GM19193 (cell line): ENCODE measurements at regions not wholly inside any gene's neighbourhood (a gene's known extent, or its start where the extent isn't known, plus 50 kb on each side); places are given as distances from the start of the nearest gene placed in this dataset.

Experiments
- POLR2A ChIP-seq: IDR thresholded peaks from 4 replicates; pipeline ENCODE4 v1.6.1; 2011; ENCODE audit not compliant: insufficient read depth, insufficient read length; ENCODE audit errors: extremely low read depth

GRCh38 chr22:47613606-47614350 is 851.3 kb downstream of the TBC1D22A start:
- TF ChIP-seq POLR2A = no peak

GRCh38 chr22:47612311-47612910 is 850.0 kb downstream of the TBC1D22A start:
- TF ChIP-seq POLR2A = no peak

- no peak for TF ChIP-seq POLR2A
Observed at GRCh38 chr22:47610764-47611163, 848.3 kb downstream of the TBC1D22A start.

GRCh38 chr22:47610281-47610680 is 847.8 kb downstream of the TBC1D22A start:
- TF ChIP-seq POLR2A = no peak

GRCh38 chr22:47609653-47610052 is 847.2 kb downstream of the TBC1D22A start:
- no peak for TF ChIP-seq POLR2A

- TF ChIP-seq POLR2A = no peak
Observed at GRCh38 chr22:47608421-47608820, 846.0 kb downstream of the TBC1D22A start.

- TF ChIP-seq POLR2A = no peak
Observed at GRCh38 chr22:47607486-47607885, 845.0 kb downstream of the TBC1D22A start.

GRCh38 chr22:47606426-47606825 is 844.0 kb downstream of the TBC1D22A start:
- TF ChIP-seq POLR2A = no peak

GRCh38 chr22:47605886-47606285 is 843.4 kb downstream of the TBC1D22A start:
- no peak for TF ChIP-seq POLR2A

- no peak for TF ChIP-seq POLR2A
Observed at GRCh38 chr22:47605441-47605840, 843.0 kb downstream of the TBC1D22A start.

- no peak for TF ChIP-seq POLR2A
Observed at GRCh38 chr22:47604563-47604962, 842.1 kb downstream of the TBC1D22A start.

GRCh38 chr22:47602732-47603131 is 840.3 kb downstream of the TBC1D22A start:
- no peak for TF ChIP-seq POLR2A

- TF ChIP-seq POLR2A = no peak
Observed at GRCh38 chr22:47601666-47602065, 839.2 kb downstream of the TBC1D22A start.

GRCh38 chr22:47600791-47601625 is 838.6 kb downstream of the TBC1D22A start:
- TF ChIP-seq POLR2A = no peak

- TF ChIP-seq POLR2A = no peak
Observed at GRCh38 chr22:47600281-47600680, 837.8 kb downstream of the TBC1D22A start.
